Endodermal cell (in vitro differentiated cells): ENCODE measurements at regions not wholly inside any gene's neighbourhood (a gene's known extent, or its start where the extent isn't known, plus 50 kb on each side); places are given as distances from the start of the nearest gene placed in this dataset.

ENCODE experiments used
- DNase-seq: peaks from one replicate; pipeline ENCODE4 v3.0.0-alpha.2; 2017
- H3K27ac ChIP-seq: 2 replicates; pipeline ENCODE4 v1.5.1; 2013; ENCODE audit warnings: mild to moderate bottlenecking, low read depth, low read length, moderate library complexity
- H3K27me3 ChIP-seq: 2 replicates; pipeline ENCODE4 v1.6.1; 2013; ENCODE audit warnings: mild to moderate bottlenecking, low read length, moderate library complexity; ENCODE audit not compliant: insufficient read depth, control insufficient read depth, poor library complexity, severe bottlenecking
- H3K36me3 ChIP-seq: 2 replicates; pipeline ENCODE4 v1.7.0; 2013; ENCODE audit warnings: mild to moderate bottlenecking, low read length, moderate library complexity; ENCODE audit not compliant: control insufficient read depth, insufficient read depth
- H3K4me1 ChIP-seq: one replicate; pipeline ENCODE4 v1.7.0; 2013; ENCODE audit warnings: low read length; ENCODE audit not compliant: control insufficient read depth, insufficient read depth
- H3K4me3 ChIP-seq: 2 replicates; pipeline ENCODE4 v1.5.1; 2013; ENCODE audit warnings: mild to moderate bottlenecking, low read length, moderate library complexity
- H3K9ac ChIP-seq: 2 replicates; pipeline ENCODE4 v1.6.1; 2013; ENCODE audit warnings: mild to moderate bottlenecking, low read length, moderate library complexity; ENCODE audit not compliant: poor library complexity, severe bottlenecking; ENCODE audit errors: extremely low read depth
- H3K9me3 ChIP-seq: 2 replicates; pipeline ENCODE4 v1.6.1; 2013; ENCODE audit warnings: mild to moderate bottlenecking, low read length, moderate library complexity; ENCODE audit not compliant: control insufficient read depth
- H3K27ac Mint-ChIP-seq: 2 replicates; pipeline ENCODE4 v1.8.0; 2020; ENCODE audit warnings: mixed read lengths
- H3K27me3 Mint-ChIP-seq: 2 replicates; pipeline ENCODE4 v1.8.0; 2021; ENCODE audit warnings: mild to moderate bottlenecking, mixed read lengths; ENCODE audit not compliant: insufficient read depth
- H3K36me3 Mint-ChIP-seq: 2 replicates; pipeline ENCODE4 v1.8.0; 2020; ENCODE audit warnings: low read depth, mixed read lengths
- H3K4me1 Mint-ChIP-seq: 2 replicates; pipeline ENCODE4 v1.8.0; 2020; ENCODE audit warnings: mixed read lengths
- H3K4me3 Mint-ChIP-seq: 2 replicates; pipeline ENCODE4 v1.8.0; 2020; ENCODE audit warnings: mild to moderate bottlenecking, moderate library complexity, mixed read lengths
- H3K9me3 Mint-ChIP-seq: 2 replicates; pipeline ENCODE4 v1.8.0; 2020; ENCODE audit warnings: mild to moderate bottlenecking, mixed read lengths
- WGBS, 2 experiments: methylation state at CpG; one replicate each; pipeline versions ENCODE4 v1.1.5 to v1.1.7; 2013; ENCODE audit warnings: missing lambda C conversion rate in 2 of 2, mixed read lengths in 1 of 2; ENCODE audit not compliant: insufficient coverage in 1 of 2, insufficient read length in 1 of 2; 5-methylcytosine and 5-hydroxymethylcytosine counted together
- TF ChIP-seq, protein P1 (sequence below): fragments of 200-600 bp; sonication (generic); conservative IDR thresholded peaks from 2 replicates; pipeline ENCODE4 v1.5.0; 2021; ENCODE audit warnings: antibody characterized with exemption, mild to moderate bottlenecking

DNA sequence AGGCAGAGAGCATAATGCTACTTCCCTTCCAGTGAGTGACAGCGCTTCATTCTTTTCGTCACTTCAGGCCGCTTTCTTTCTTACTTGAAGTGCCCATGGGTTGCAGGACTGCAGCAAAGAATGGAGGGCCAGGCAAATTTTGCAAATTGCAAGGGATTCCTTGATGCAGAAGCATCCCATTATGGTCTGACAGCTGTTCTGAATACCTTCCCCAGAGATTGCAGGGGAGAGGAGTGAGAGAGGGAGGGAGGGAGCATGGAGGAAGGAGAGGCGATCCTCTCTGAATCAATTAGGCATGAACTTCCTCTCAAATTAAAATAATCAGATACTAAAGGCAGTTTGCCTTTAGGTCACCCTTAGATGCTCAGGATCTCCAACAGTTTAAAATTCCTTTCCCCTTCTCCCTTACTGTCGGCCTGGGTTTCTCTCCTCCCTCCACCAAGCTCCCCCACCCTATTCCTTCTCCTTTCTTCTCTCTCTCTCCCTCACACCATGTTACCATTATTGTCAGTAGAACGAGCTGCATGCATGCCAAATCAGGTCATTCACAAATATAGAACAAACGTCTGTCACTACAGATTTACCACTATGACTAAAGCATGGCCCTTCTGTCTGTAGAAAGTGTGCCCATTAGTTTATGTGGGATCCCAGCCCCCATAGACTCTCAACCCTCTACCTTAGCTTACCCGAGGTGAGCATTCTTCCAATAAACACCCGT lies 289.2 kb downstream of the CD83 start:
- DNase-seq: no peak
- Mint-ChIP-seq H3K4me1 (peaks cover 17% of the 10 kb centered on the region), H3K27me3 (no peaks in the 10 kb centered on the region), H3K27ac (no peak overlapping the region), H3K36me3 (peaks cover 56% of the 10 kb centered on the region), H3K9me3 (peaks cover 13% of the 10 kb centered on the region), H3K4me3 (no peak overlapping the region)
- Histone ChIP-seq H3K27ac (peak overlapping the region; percentile 1), H3K4me3 (no peak overlapping the region), H3K27me3 (no peaks in the 10 kb centered on the region), H3K4me1 (no peaks in the 10 kb centered on the region), H3K9ac (no peak overlapping the region), H3K9me3 (no peaks in the 10 kb centered on the region), H3K36me3 (no peaks in the 10 kb centered on the region)
- TF ChIP-seq, protein P1, sequence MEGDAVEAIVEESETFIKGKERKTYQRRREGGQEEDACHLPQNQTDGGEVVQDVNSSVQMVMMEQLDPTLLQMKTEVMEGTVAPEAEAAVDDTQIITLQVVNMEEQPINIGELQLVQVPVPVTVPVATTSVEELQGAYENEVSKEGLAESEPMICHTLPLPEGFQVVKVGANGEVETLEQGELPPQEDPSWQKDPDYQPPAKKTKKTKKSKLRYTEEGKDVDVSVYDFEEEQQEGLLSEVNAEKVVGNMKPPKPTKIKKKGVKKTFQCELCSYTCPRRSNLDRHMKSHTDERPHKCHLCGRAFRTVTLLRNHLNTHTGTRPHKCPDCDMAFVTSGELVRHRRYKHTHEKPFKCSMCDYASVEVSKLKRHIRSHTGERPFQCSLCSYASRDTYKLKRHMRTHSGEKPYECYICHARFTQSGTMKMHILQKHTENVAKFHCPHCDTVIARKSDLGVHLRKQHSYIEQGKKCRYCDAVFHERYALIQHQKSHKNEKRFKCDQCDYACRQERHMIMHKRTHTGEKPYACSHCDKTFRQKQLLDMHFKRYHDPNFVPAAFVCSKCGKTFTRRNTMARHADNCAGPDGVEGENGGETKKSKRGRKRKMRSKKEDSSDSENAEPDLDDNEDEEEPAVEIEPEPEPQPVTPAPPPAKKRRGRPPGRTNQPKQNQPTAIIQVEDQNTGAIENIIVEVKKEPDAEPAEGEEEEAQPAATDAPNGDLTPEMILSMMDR: no peak
- WGBS, 2 experiments: 81% methylated on average over 4 to 9 of the region's 9 CpGs

DNA sequence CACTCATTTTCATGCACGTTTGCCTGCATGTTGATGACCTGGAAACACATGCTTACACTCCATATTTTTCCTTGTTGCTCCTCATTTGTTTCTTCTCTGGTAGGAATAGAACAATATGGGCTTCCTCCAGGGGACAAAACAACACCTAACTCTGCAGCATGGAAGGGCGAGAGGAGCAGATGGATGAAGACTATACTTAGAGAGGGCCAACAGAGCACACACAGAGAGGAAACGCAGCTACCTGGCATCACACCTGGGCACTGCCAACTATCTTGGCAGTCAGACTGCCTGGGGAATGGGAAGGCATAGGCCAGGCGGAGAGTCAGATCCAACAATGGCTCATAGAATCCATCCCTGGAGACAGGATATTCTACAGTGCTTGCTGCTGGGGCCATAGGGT lies 290.9 kb downstream of the CD83 start:
- Mint-ChIP-seq H3K27ac (no peak overlapping the region), H3K4me1 (peaks cover 20% of the 10 kb centered on the region), H3K4me3 (no peak overlapping the region), H3K36me3 (peaks cover 51% of the 10 kb centered on the region), H3K9me3 (no peaks in the 10 kb centered on the region), H3K27me3 (no peaks in the 10 kb centered on the region)
- TF ChIP-seq, protein P1: no peak
- H3K27ac ChIP-seq: no peak overlapping the region
- H3K9ac ChIP-seq: no peak overlapping the region
- no peak for DNase-seq
- no peaks in the 10 kb centered on the region for H3K36me3 ChIP-seq
- WGBS, 2 experiments: 93 to 100% methylated on average over 2 to 4 of the region's 4 CpGs
- H3K27me3 ChIP-seq: no peaks in the 10 kb centered on the region
- H3K4me1 ChIP-seq: no peaks in the 10 kb centered on the region
- H3K4me3 ChIP-seq: no peak overlapping the region
- no peaks in the 10 kb centered on the region for H3K9me3 ChIP-seq

DNA sequence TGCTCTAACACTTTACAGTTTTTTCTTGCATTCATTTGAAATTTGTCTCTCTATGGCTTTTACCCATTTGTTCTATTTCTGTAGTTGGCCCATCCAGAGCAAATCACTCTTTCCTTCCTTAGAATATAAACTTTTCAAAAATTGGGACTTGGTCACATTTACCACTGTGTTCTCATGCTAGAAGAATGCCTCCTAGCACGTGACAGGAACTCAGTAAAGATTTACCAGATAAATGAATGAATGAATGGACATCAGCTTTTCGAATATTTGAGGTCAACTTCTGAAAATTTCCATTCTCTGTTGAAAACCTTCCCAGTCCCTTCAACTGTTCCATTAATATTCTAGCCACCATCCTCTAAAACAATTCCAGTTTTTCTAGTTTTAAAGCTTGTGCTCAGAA lies 294.5 kb downstream of the CD83 start:
- H3K4me3 ChIP-seq: no peak overlapping the region
- no peaks in the 10 kb centered on the region for H3K27me3 ChIP-seq
- no peak for DNase-seq
- no peak overlapping the region for H3K9ac ChIP-seq
- H3K9me3 Mint-ChIP-seq: no peaks in the 10 kb centered on the region
- WGBS, 2 experiments: 88 to 95% methylated on average over 2 of the region's 2 CpGs
- H3K36me3 ChIP-seq: no peaks in the 10 kb centered on the region
- TF ChIP-seq, protein P1: no peak
- no peak overlapping the region for H3K27ac ChIP-seq
- H3K27ac Mint-ChIP-seq: no peak overlapping the region
- no peaks in the 10 kb centered on the region for H3K4me1 ChIP-seq
- peaks cover 35% of the 10 kb centered on the region for H3K36me3 Mint-ChIP-seq
- peaks cover 12% of the 10 kb centered on the region for H3K4me1 Mint-ChIP-seq
- no peak overlapping the region for H3K4me3 Mint-ChIP-seq
- no peaks in the 10 kb centered on the region for H3K27me3 Mint-ChIP-seq
- H3K9me3 ChIP-seq: no peaks in the 10 kb centered on the region
